ENCODE measurements at regions not wholly inside any gene's neighbourhood (a gene's known extent, or its start where the extent isn't known, plus 50 kb on each side); places are given as distances from the start of the nearest gene placed in this dataset.

DNA sequence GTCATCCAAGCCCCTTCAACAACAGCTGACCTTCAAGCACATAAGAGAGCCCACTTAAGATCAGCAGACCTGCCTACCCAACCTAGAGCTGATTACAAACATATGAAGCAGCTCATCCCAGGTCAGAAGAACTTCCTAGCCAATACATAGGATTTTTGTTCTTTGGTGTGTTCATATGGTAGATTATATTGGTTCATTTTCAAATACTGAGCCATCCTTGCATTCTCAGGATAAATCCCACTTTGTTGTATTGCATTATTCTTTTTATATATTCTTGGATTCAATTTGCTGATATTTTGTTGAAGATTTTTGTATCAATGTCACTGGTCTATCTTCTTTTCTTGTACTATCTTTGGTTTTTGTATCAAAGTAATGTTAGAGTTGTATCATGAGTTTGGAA lies 107.3 kb upstream of the STT3B start:
- ChIA-PET CTCF (interaction anchor here (1.1 to 1.5 kb wide), 2 partner anchors 14 to 22 kb away, joined by 3 read pairs; no protein-coding TSS in a partner anchor), POLR2A (no interaction called here)
- no peak overlapping the region for H3K4me2 ChIP-seq (ENCODE audit: insufficient read depth, low read length)
- no peaks in the 10 kb centered on the region for H4K20me1 ChIP-seq (replicated peaks; ENCODE audit: control insufficient read depth, extremely low read depth, insufficient read depth, low read length)
- intact Hi-C loops (cut with micrococcal nuclease) (no loop called here), dilution Hi-C loops (cut with MboI; ENCODE audit: extremely low pct_ligation_motif_present, low sequenced_read_pairs) (no loop called here)
- no peak overlapping the region for H2AFZ ChIP-seq (ENCODE audit: low read depth, low read length)
- FAIRE-seq (no peak), DNase-seq (ENCODE audit: low read depth, low spot score) (no peak)
- H3K9me3 ChIP-seq (replicated peaks; ENCODE audit: control insufficient read depth, insufficient read depth, low read length) = no peaks in the 10 kb centered on the region
- no TSS peak for BruUV-seq (replicated peaks)
- H3K36me3 ChIP-seq (ENCODE audit: control insufficient read depth in 2 of 2, extremely low read depth in 1 of 2, insufficient read depth in 2 of 2, low read length in 2 of 2) = no peaks in the 10 kb centered on the region
- no peak for TF ChIP-seq POLR2A (IDR thresholded peaks at IDR 0.05; ENCODE audit: low read depth, low read length)
- no peak for TF ChIP-seq EZH2 (IDR thresholded peaks at IDR 0.05; ENCODE audit: borderline replicate concordance, low read depth, low read length, severe bottlenecking)
- TF ChIP-seq, protein P1, sequence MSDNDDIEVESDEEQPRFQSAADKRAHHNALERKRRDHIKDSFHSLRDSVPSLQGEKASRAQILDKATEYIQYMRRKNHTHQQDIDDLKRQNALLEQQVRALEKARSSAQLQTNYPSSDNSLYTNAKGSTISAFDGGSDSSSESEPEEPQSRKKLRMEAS (IDR thresholded peaks at IDR 0.05; ENCODE audit: insufficient read depth, insufficient read length) = no peak
- TF ChIP-seq MYC (IDR thresholded peaks at IDR 0.05; ENCODE audit: low read depth, low read length) = no peak
- TF ChIP-seq CTCF (IDR thresholded peaks at IDR 0.05; ENCODE audit: extremely low read depth in 1 of 2, insufficient read depth in 1 of 2, low read depth in 1 of 2, low read length in 2 of 2) = no peak
- no peak for TF ChIP-seq GATA2 (IDR thresholded peaks at IDR 0.05; ENCODE audit: insufficient read depth, insufficient read length, low read depth, low read length)
- TF ChIP-seq FOS (IDR thresholded peaks at IDR 0.05; ENCODE audit: borderline replicate concordance, insufficient read depth, low read length) = no peak
- no peak for TF ChIP-seq JUN (IDR thresholded peaks at IDR 0.05; ENCODE audit: borderline replicate concordance, insufficient read depth, insufficient read length, low read depth)
- TF ChIP-seq POLR2AphosphoS5 (IDR thresholded peaks at IDR 0.05; ENCODE audit: insufficient read depth, low read depth, low read length) = no peak
- no peak overlapping the region for H3K27ac ChIP-seq (ENCODE audit: insufficient read depth, low read depth, low read length)
- H3K9ac ChIP-seq (replicated peaks; ENCODE audit: extremely low read depth, insufficient read depth, low read length) = no peak overlapping the region
- H3K79me2 ChIP-seq (ENCODE audit: control insufficient read depth, insufficient read depth, low read length) = no peaks in the 10 kb centered on the region
- H3K9me1 ChIP-seq (replicated peaks; ENCODE audit: control insufficient read depth, extremely low read depth, insufficient read depth, low read length) = no peaks in the 10 kb centered on the region
- peaks cover 0 to 2% of the 10 kb centered on the region in 2 experiments for H3K27me3 ChIP-seq (ENCODE audit: control insufficient read depth in 2 of 2, insufficient read depth in 2 of 2, low read length in 2 of 2)
- no peak overlapping the region for H3K4me3 ChIP-seq (replicated peaks in 1 of 3; ENCODE audit: insufficient read depth in 1 of 3, low read depth in 1 of 3, low read length in 3 of 3)
- no peaks in the 10 kb centered on the region for H3K4me1 ChIP-seq (ENCODE audit: control insufficient read depth, extremely low read depth, insufficient read depth, low read length)

All from endothelial cell of umbilical vein (primary cell).